ENCODE measurements at regions not wholly inside any gene's neighbourhood (a gene's known extent, or its start where the extent isn't known, plus 50 kb on each side); places are given as distances from the start of the nearest gene placed in this dataset.

GRCh38 chr1:65674522-65674921, 118.2 kb upstream of the PDE4B start:
- Histone ChIP-seq H3K9ac (ENCODE audit: low read length) (no peak overlapping the region), H3K9me3 (ENCODE audit: insufficient read depth, low read depth, low read length) (no peaks in the 10 kb centered on the region), H3K4me1 (ENCODE audit: insufficient read depth, low read length) (no peaks in the 10 kb centered on the region), H3K27me3 (ENCODE audit: insufficient read depth, low read length) (no peaks in the 10 kb centered on the region), H3K79me2 (ENCODE audit: insufficient read depth, low read length) (no peaks in the 10 kb centered on the region), H4K20me1 (ENCODE audit: insufficient read depth, low read length) (no peaks in the 10 kb centered on the region), H2AFZ (ENCODE audit: low read depth, low read length) (no peak overlapping the region), H3K27ac (ENCODE audit: low read depth, low read length) (no peak overlapping the region), H3K4me2 (ENCODE audit: low read length) (no peak overlapping the region), H3K4me3 (ENCODE audit: insufficient read depth, low read depth, low read length) (no peak overlapping the region), H3K36me3 (ENCODE audit: insufficient read depth, low read length) (no peaks in the 10 kb centered on the region)
- Mint-ChIP-seq H3K27ac (ENCODE audit: unreplicated experiment) (no peak overlapping the region), H3K4me1 (ENCODE audit: low read depth, unreplicated experiment) (no peaks in the 10 kb centered on the region), H3K9me3 (ENCODE audit: unreplicated experiment) (peaks cover 2% of the 10 kb centered on the region), H3K27me3 (ENCODE audit: low read depth, unreplicated experiment) (no peaks in the 10 kb centered on the region), H3K4me3 (ENCODE audit: unreplicated experiment) (no peak overlapping the region), H3K36me3 (ENCODE audit: low read depth, unreplicated experiment) (no peaks in the 10 kb centered on the region)
- DNase-seq (ENCODE audit: low read depth) (no peak), FAIRE-seq (no peak)
- TF ChIP-seq EZH2 (IDR thresholded peaks at IDR 0.05; ENCODE audit: insufficient read depth, low read length) (no peak), CTCF (IDR thresholded peaks at IDR 0.05; ENCODE audit: insufficient read depth, low read depth, low read length) (no peak)

- H3K79me2 ChIP-seq (ENCODE audit: insufficient read depth, low read length), result no peaks in the 10 kb centered on the region
- H3K36me3 ChIP-seq (ENCODE audit: insufficient read depth, low read length), result no peaks in the 10 kb centered on the region
- no peaks in the 10 kb centered on the region for H3K27me3 Mint-ChIP-seq (ENCODE audit: low read depth, unreplicated experiment)
- H3K4me1 Mint-ChIP-seq (ENCODE audit: low read depth, unreplicated experiment), result no peaks in the 10 kb centered on the region
- no peak overlapping the region for H3K27ac Mint-ChIP-seq (ENCODE audit: unreplicated experiment)
- FAIRE-seq, result no peak
- no peak overlapping the region for H3K4me3 ChIP-seq (ENCODE audit: insufficient read depth, low read depth, low read length)
- no peak overlapping the region for H3K4me2 ChIP-seq (ENCODE audit: low read length)
- no peak for TF ChIP-seq CTCF (IDR thresholded peaks at IDR 0.05; ENCODE audit: insufficient read depth, low read depth, low read length)
- TF ChIP-seq EZH2 (IDR thresholded peaks at IDR 0.05; ENCODE audit: insufficient read depth, low read length), result no peak
- H3K9me3 ChIP-seq (ENCODE audit: insufficient read depth, low read depth, low read length), result no peaks in the 10 kb centered on the region
- DNase-seq (ENCODE audit: low read depth), result no peak
- H3K36me3 Mint-ChIP-seq (ENCODE audit: low read depth, unreplicated experiment), result no peaks in the 10 kb centered on the region
- H3K9ac ChIP-seq (ENCODE audit: low read length), result no peak overlapping the region
- H4K20me1 ChIP-seq (ENCODE audit: insufficient read depth, low read length), result no peaks in the 10 kb centered on the region
- peaks cover 5% of the 10 kb centered on the region for H3K9me3 Mint-ChIP-seq (ENCODE audit: unreplicated experiment)
- H3K27me3 ChIP-seq (ENCODE audit: insufficient read depth, low read length), result no peaks in the 10 kb centered on the region
- H2AFZ ChIP-seq (ENCODE audit: low read depth, low read length), result no peak overlapping the region
- no peak overlapping the region for H3K27ac ChIP-seq (ENCODE audit: low read depth, low read length)
- H3K4me3 Mint-ChIP-seq (ENCODE audit: unreplicated experiment), result no peak overlapping the region
- no peaks in the 10 kb centered on the region for H3K4me1 ChIP-seq (ENCODE audit: insufficient read depth, low read length)
These were observed 112.9 kb upstream of the PDE4B start for GRCh38 chr1:65679773-65680172.

- Histone ChIP-seq H3K36me3 (ENCODE audit: insufficient read depth, low read length) (no peaks in the 10 kb centered on the region), H3K9me3 (ENCODE audit: insufficient read depth, low read depth, low read length) (no peaks in the 10 kb centered on the region), H4K20me1 (ENCODE audit: insufficient read depth, low read length) (no peaks in the 10 kb centered on the region), H3K79me2 (ENCODE audit: insufficient read depth, low read length) (no peaks in the 10 kb centered on the region), H3K27ac (ENCODE audit: low read depth, low read length) (no peak overlapping the region), H3K27me3 (ENCODE audit: insufficient read depth, low read length) (no peaks in the 10 kb centered on the region), H3K9ac (ENCODE audit: low read length) (no peak overlapping the region), H3K4me1 (ENCODE audit: insufficient read depth, low read length) (no peaks in the 10 kb centered on the region), H3K4me3 (ENCODE audit: insufficient read depth, low read depth, low read length) (no peak overlapping the region), H3K4me2 (ENCODE audit: low read length) (peak overlapping the region; percentile 45), H2AFZ (ENCODE audit: low read depth, low read length) (no peak overlapping the region)
- no peak for TF ChIP-seq CTCF (IDR thresholded peaks at IDR 0.05; ENCODE audit: insufficient read depth, low read depth, low read length)
- TF ChIP-seq EZH2 (IDR thresholded peaks at IDR 0.05; ENCODE audit: insufficient read depth, low read length), result no peak
- Mint-ChIP-seq H3K9me3 (ENCODE audit: unreplicated experiment) (peaks cover 9% of the 10 kb centered on the region), H3K36me3 (ENCODE audit: low read depth, unreplicated experiment) (no peaks in the 10 kb centered on the region), H3K4me3 (ENCODE audit: unreplicated experiment) (no peak overlapping the region), H3K27ac (ENCODE audit: unreplicated experiment) (peak overlapping the region; percentile 55), H3K27me3 (ENCODE audit: low read depth, unreplicated experiment) (no peaks in the 10 kb centered on the region), H3K4me1 (ENCODE audit: low read depth, unreplicated experiment) (no peaks in the 10 kb centered on the region)
- FAIRE-seq, result no peak
- peak; percentile 55 for DNase-seq (ENCODE audit: low read depth)
These were observed 111.6 kb upstream of the PDE4B start for GRCh38 chr1:65681096-65681495.

All from astrocyte (in vitro differentiated cells and primary cell).